Trophoblast cell (in vitro differentiated cells and primary cell): ENCODE measurements at regions not wholly inside any gene's neighbourhood (a gene's known extent, or its start where the extent isn't known, plus 50 kb on each side); places are given as distances from the start of the nearest gene placed in this dataset.

Source experiments
- DNase-seq, 2 donors: peaks; one replicate each; pipeline ENCODE4 v3.0.0-alpha.2; 2016
- H2AFZ ChIP-seq: 2 replicates; pipeline ENCODE4 v1.6.1; 2013; ENCODE audit warnings: low read length, moderate library complexity, mild to moderate bottlenecking; ENCODE audit not compliant: insufficient read depth, poor library complexity
- H2AK5ac ChIP-seq: 2 replicates; pipeline ENCODE4 v1.6.1; 2013; ENCODE audit warnings: mild to moderate bottlenecking, low read length
- H2BK120ac ChIP-seq: 2 replicates; pipeline ENCODE4 v1.6.1; 2013; ENCODE audit warnings: low read length, mild to moderate bottlenecking, moderate library complexity; ENCODE audit not compliant: insufficient read depth, poor library complexity
- H2BK12ac ChIP-seq: 2 replicates; pipeline ENCODE4 v1.6.1; 2013; ENCODE audit warnings: mild to moderate bottlenecking, low read length, moderate library complexity
- H2BK5ac ChIP-seq: 2 replicates; pipeline ENCODE4 v1.6.1; 2013; ENCODE audit warnings: low read length, low read depth, moderate library complexity, mild to moderate bottlenecking; ENCODE audit not compliant: poor library complexity
- H3K14ac ChIP-seq: 2 replicates; pipeline ENCODE4 v1.6.1; 2013; ENCODE audit warnings: mild to moderate bottlenecking, low read length
- H3K18ac ChIP-seq: 2 replicates; pipeline ENCODE4 v1.6.1; 2013; ENCODE audit warnings: mild to moderate bottlenecking, low read length
- H3K23ac ChIP-seq: 2 replicates; pipeline ENCODE4 v1.6.1; 2013; ENCODE audit warnings: low read length
- H3K27ac ChIP-seq: 2 replicates; pipeline ENCODE4 v1.5.1; 2013; ENCODE audit warnings: low read depth, mild to moderate bottlenecking, inconsistent platforms, low read length, moderate library complexity
- H3K27me3 ChIP-seq: 2 replicates; pipeline ENCODE4 v1.6.1; 2013; ENCODE audit warnings: inconsistent platforms, mild to moderate bottlenecking, low read length, moderate library complexity; ENCODE audit not compliant: insufficient read depth
- H3K36me3 ChIP-seq, 2 experiments: 1 replicate in 1 of 2; 2 replicates in 1 of 2; pipeline ENCODE4 v1.6.1; 2013; ENCODE audit warnings: low read length in 2 of 2, mild to moderate bottlenecking in 2 of 2, moderate library complexity in 1 of 2; ENCODE audit not compliant: insufficient read depth in 2 of 2, control insufficient read depth in 1 of 2
- H3K4ac ChIP-seq: 2 replicates; pipeline ENCODE4 v1.6.1; 2013; ENCODE audit warnings: low read depth, mild to moderate bottlenecking, low read length, moderate library complexity
- H3K4me1 ChIP-seq, 2 experiments: 1 replicate in 1 of 2; 2 replicates in 1 of 2; pipeline ENCODE4 v1.6.1; 2013; ENCODE audit warnings: low read length in 2 of 2, mild to moderate bottlenecking in 2 of 2, moderate library complexity in 1 of 2; ENCODE audit not compliant: insufficient read depth in 2 of 2, control insufficient read depth in 1 of 2
- H3K4me2 ChIP-seq: 2 replicates; pipeline ENCODE4 v1.6.1; 2013; ENCODE audit warnings: inconsistent platforms, mild to moderate bottlenecking, low read length, moderate library complexity
- H3K4me3 ChIP-seq: 2 replicates; pipeline ENCODE4 v1.5.1; 2013; ENCODE audit warnings: mild to moderate bottlenecking, low read depth, low read length, inconsistent platforms
- H3K79me1 ChIP-seq: one replicate; pipeline ENCODE4 v1.6.1; 2013; ENCODE audit warnings: low read length
- H3K79me2 ChIP-seq: 2 replicates; pipeline ENCODE4 v1.6.1; 2013; ENCODE audit warnings: low read length, mild to moderate bottlenecking; ENCODE audit not compliant: control insufficient read depth, insufficient read depth, poor library complexity
- H3K9ac ChIP-seq: 2 replicates; pipeline ENCODE4 v1.6.1; 2013; ENCODE audit warnings: mild to moderate bottlenecking, low read length
- H3K9me3 ChIP-seq: 2 replicates; pipeline ENCODE4 v1.6.1; 2013; ENCODE audit warnings: low read depth, mild to moderate bottlenecking, control low read depth, inconsistent platforms, low read length; ENCODE audit not compliant: insufficient read depth
- H4K12ac ChIP-seq: 2 replicates; pipeline ENCODE4 v1.6.1; 2013; ENCODE audit warnings: low read depth, mild to moderate bottlenecking, low read length, moderate library complexity
- H4K8ac ChIP-seq: 2 replicates; pipeline ENCODE4 v1.6.1; 2013; ENCODE audit warnings: low read depth, mild to moderate bottlenecking, low read length, moderate library complexity
- H4K91ac ChIP-seq: one replicate; pipeline ENCODE4 v1.6.1; 2013; ENCODE audit warnings: low read depth, mild to moderate bottlenecking, low read length, moderate library complexity
- WGBS: extraction: QIAGEN DNeasy Blood & Tissue Kit; methylation state at CpG from one replicate; pipeline ENCODE4 v1.1.7; 2013; ENCODE audit warnings: missing lambda C conversion rate; ENCODE audit not compliant: insufficient read length, insufficient coverage; ENCODE audit errors: extremely low coverage; 5-methylcytosine and 5-hydroxymethylcytosine counted together

DNA sequence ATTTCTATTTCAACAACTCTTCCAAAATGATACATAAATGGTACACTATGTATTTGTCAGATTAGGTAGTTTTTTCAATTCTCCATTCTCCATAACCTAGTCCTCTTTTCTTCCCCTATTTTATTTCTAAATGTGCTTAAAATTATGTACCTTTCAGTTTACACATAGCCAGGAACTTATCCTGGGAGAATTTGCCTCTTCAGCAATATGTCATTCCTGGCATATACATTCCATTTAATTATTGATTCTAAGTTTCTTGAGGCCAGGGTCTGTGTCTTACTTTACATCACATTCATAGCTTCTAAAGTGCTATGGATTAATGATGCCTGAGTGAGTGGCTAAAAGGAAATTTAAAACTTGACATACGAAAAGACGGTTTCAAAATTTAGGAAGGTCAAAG lies 199.8 kb downstream of the PDGFRA start:
- WGBS = no CpG with 5 or more reads among the region's 2 CpGs
- Histone ChIP-seq H3K79me1 (no peaks in the 10 kb centered on the region), H3K4ac (no peak overlapping the region), H3K79me2 (no peaks in the 10 kb centered on the region), H3K9ac (no peak overlapping the region), H3K27ac (no peak overlapping the region), H2BK12ac (no peak overlapping the region), H3K27me3 (no peaks in the 10 kb centered on the region), H2BK120ac (no peak overlapping the region), H3K9me3 (no peaks in the 10 kb centered on the region), H4K12ac (no peak overlapping the region), H2AK5ac (no peak overlapping the region), H2BK5ac (no peak overlapping the region), H2AFZ (no peak overlapping the region), H3K36me3 (no peaks in the 10 kb centered on the region), H4K8ac (no peak overlapping the region), H3K4me2 (no peak overlapping the region), H4K91ac (no peak overlapping the region), H3K23ac (no peak overlapping the region), H3K4me1 (no peaks in the 10 kb centered on the region), H3K18ac (no peak overlapping the region), H3K4me3 (no peak overlapping the region), H3K14ac (no peak overlapping the region)
- no peak for DNase-seq

DNA sequence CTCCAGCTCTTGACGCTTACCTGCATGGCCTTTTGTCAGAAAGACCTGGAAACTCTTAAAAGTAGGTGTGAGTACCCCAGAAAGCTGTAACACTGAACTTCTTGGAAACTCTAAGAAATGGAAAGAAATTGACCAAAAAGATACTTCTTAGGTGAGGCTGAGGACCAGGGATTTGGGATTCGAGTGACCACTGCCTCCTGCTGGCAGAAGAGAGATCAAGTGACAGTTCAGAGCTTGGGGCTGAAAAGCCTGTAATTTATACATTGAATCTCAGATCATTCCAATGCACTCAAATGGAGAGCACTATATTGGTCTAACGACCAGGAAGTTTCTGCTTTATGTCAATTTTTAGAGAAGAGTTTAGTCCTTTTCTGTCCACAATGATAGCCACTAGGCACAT lies 204.6 kb downstream of the PDGFRA start:
- Histone ChIP-seq H3K36me3 (no peaks in the 10 kb centered on the region), H4K8ac (no peak overlapping the region), H3K9ac (no peak overlapping the region), H3K4me3 (no peak overlapping the region), H3K27me3 (no peaks in the 10 kb centered on the region), H3K4ac (no peak overlapping the region), H3K14ac (no peak overlapping the region), H3K18ac (no peak overlapping the region), H2BK12ac (no peak overlapping the region), H3K79me2 (no peaks in the 10 kb centered on the region), H3K23ac (no peak overlapping the region), H3K9me3 (no peaks in the 10 kb centered on the region), H3K79me1 (no peaks in the 10 kb centered on the region), H4K12ac (no peak overlapping the region), H2AK5ac (no peak overlapping the region), H3K4me1 (no peaks in the 10 kb centered on the region), H3K4me2 (no peak overlapping the region), H2AFZ (no peak overlapping the region), H3K27ac (no peak overlapping the region), H2BK120ac (no peak overlapping the region), H4K91ac (no peak overlapping the region), H2BK5ac (no peak overlapping the region)
- peak; percentile 12 to 59 for DNase-seq
- no CpG with 5 or more reads among the region's 3 CpGs for WGBS

DNA sequence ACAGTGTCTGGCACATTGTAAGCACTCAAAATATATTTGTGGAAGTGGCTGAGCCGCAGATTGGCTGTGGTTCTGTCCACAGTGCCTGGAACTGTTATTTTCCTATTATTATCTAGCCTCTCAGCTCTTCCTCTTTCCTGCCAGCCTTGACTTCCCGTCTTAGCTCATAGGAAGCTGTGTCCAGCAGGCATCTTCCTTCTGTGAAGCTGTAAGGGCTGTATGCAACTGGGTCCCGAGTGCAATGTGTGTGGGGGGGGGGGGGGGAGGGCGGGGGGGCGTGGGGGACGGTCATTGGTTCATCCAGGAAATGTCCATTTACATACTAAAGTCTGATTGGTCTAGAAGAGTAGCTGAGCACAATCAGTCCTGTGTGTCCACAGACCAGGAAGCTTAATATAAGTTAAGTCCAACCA lies 210.7 kb downstream of the PDGFRA start:
- Histone ChIP-seq H3K4me1 (no peaks in the 10 kb centered on the region), H4K8ac (no peak overlapping the region), H4K91ac (no peak overlapping the region), H3K23ac (no peak overlapping the region), H3K9ac (no peak overlapping the region), H4K12ac (no peak overlapping the region), H3K27ac (no peak overlapping the region), H2AFZ (no peak overlapping the region), H2AK5ac (no peak overlapping the region), H3K4me3 (no peak overlapping the region), H3K79me1 (no peaks in the 10 kb centered on the region), H3K4ac (no peak overlapping the region), H3K14ac (no peak overlapping the region), H3K79me2 (no peaks in the 10 kb centered on the region), H3K18ac (no peak overlapping the region), H2BK5ac (no peak overlapping the region), H3K4me2 (no peak overlapping the region), H3K36me3 (no peaks in the 10 kb centered on the region), H3K9me3 (no peaks in the 10 kb centered on the region), H2BK120ac (no peak overlapping the region), H2BK12ac (no peak overlapping the region), H3K27me3 (no peaks in the 10 kb centered on the region)
- no CpG with 5 or more reads among the region's 6 CpGs for WGBS
- DNase-seq = peak in 1 of 2 donors; percentile 26

DNA sequence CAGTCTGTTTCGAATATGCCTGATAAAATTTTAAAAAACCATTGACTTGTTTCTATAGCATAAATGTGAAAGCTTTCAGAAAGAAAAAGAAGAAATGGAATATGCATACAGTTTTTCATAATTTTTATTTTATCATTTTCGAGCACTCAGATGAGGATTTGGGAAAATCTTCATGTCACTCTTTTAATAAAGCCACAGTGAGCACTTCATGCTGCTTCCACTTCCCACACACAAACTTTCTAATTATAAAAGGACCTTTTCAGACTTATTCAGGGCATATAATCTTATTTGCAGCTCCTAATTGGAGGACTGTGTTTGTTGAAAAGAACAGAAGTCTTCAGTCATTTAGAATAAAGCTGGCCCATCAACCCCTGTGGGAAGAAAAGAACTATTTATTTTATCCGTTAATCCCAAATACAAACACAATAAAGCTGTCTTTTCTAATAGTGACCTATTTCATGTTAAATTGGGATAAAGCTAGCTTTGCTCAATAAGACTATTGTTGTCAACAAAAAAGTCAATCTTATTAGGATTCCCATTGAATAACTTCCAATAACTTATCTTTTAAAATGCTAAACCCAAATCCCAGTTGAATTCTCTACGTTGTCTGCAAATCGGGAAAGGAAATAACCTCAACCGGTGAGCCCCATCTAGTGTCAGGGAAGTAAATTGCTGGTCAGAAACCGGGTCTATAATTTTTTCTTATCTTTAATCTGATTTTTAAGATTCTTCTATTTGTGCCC lies 211.5 kb downstream of the PDGFRA start:
- H4K12ac ChIP-seq = no peak overlapping the region
- no peaks in the 10 kb centered on the region for H3K9me3 ChIP-seq
- no peak overlapping the region for H3K4ac ChIP-seq
- no peak overlapping the region for H4K91ac ChIP-seq
- no peak overlapping the region for H2AK5ac ChIP-seq
- no peak overlapping the region for H3K14ac ChIP-seq
- H2BK5ac ChIP-seq = no peak overlapping the region
- no peaks in the 10 kb centered on the region for H3K79me1 ChIP-seq
- H3K4me2 ChIP-seq = no peak overlapping the region
- no peak overlapping the region for H3K18ac ChIP-seq
- H3K27ac ChIP-seq = no peak overlapping the region
- no peaks in the 10 kb centered on the region for H3K27me3 ChIP-seq
- H3K9ac ChIP-seq = no peak overlapping the region
- no peak overlapping the region for H4K8ac ChIP-seq
- WGBS = no CpG with 5 or more reads among the region's 7 CpGs
- no peak overlapping the region for H2BK12ac ChIP-seq
- H3K23ac ChIP-seq = no peak overlapping the region
- no peaks in the 10 kb centered on the region for H3K79me2 ChIP-seq
- no peak overlapping the region for H2AFZ ChIP-seq
- H3K4me3 ChIP-seq = no peak overlapping the region
- peak; percentile 4 to 55 for DNase-seq
- H3K4me1 ChIP-seq = no peaks in the 10 kb centered on the region
- H2BK120ac ChIP-seq = no peak overlapping the region
- no peaks in the 10 kb centered on the region for H3K36me3 ChIP-seq
